Right lobe of liver (tissue), 6 donors: ENCODE measurements at regions not wholly inside any gene's neighbourhood (a gene's known extent, or its start where the extent isn't known, plus 50 kb on each side); places are given as distances from the start of the nearest gene placed in this dataset.

Source experiments
- ATAC-seq, 4 donors: fragments of 200-7000 bp; cut with Tn5 transposase; one replicate each; pipeline ENCODE4 v1.9.1; 2020; ENCODE audit warnings: mild to moderate bottlenecking in 4 of 4, moderate library complexity in 4 of 4
- DNase-seq, 3 donors: peaks; one replicate each; pipeline ENCODE4 v3.0.0-alpha.2; 2020
- H3K27ac ChIP-seq, 3 donors: fragments of 200-600 bp; one replicate each; pipeline ENCODE4 v1.8.0; 2022
- H3K27me3 ChIP-seq, 2 donors: fragments of 200-600 bp; one replicate each; pipeline ENCODE4 v1.8.0; 2022
- H3K36me3 ChIP-seq, 4 donors: fragments of 200-600 bp; sonication (generic) in 1 of 4; one replicate each; pipeline versions ENCODE4 v1.5.1 to v1.8.0; 2017 to 2022; ENCODE audit warnings: control low read depth in 1 of 4
- H3K4me1 ChIP-seq, 4 donors: fragments of 200-600 bp; sonication (generic) in 1 of 4; one replicate each; pipeline versions ENCODE4 v1.5.1 to v1.8.0; 2017 to 2022; ENCODE audit warnings: control low read depth in 1 of 4
- H3K4me3 ChIP-seq, 3 donors: fragments of 200-600 bp; one replicate each; pipeline ENCODE4 v1.8.0; 2022
- H3K9me3 ChIP-seq, 4 donors: fragments of 200-600 bp; sonication (generic) in 1 of 4; one replicate each; pipeline versions ENCODE4 v1.5.1 to v1.8.0; 2017 to 2022; ENCODE audit warnings: control low read depth in 1 of 4
- CTCF ChIP-seq, 4 donors: fragments of 200-600 bp in 3 of 4; fragments of 450-650 bp in 1 of 4; IDR thresholded peaks; one replicate each; pipeline versions ENCODE4 v1.5.1 to v1.8.0; 2016 to 2022; ENCODE audit warnings: antibody characterized with exemption in 4 of 4, mild to moderate bottlenecking in 2 of 4
- POLR2A ChIP-seq: fragments of 450-650 bp; IDR thresholded peaks from one replicate; pipeline ENCODE4 v1.6.1; 2017; ENCODE audit warnings: antibody characterized with exemption, mild to moderate bottlenecking
- WGBS: methylation state at CpG from one replicate; pipeline ENCODE4 v1.1.6; 2018; ENCODE audit warnings: low coverage, low lambda C conversion rate; ENCODE audit not compliant: insufficient coverage; ENCODE audit errors: missing lambda C conversion rate; 5-methylcytosine and 5-hydroxymethylcytosine counted together
- intact Hi-C, 2 donors: fragments of 100-400 bp; cut with DNase I; formaldehyde crosslinking; loops; one replicate each; pipeline versions ENCODE4 v1.11.2 to v1.14.1; 2022
- donor health status: DM: no; HTN: yes; CAD: no.
- donor health status: DM: no; HTN: no; CAD: no.
- donor health status: DM: no; HTN: no; CAD: no.
- donor health status: DM: no; HTN: yes; CAD: no.
- donor health status: DM: no; HTN: yes; CAD: no.

- no peaks in the 10 kb centered on the region for H3K36me3 ChIP-seq
- H3K4me1 ChIP-seq, result no peaks in the 10 kb centered on the region
- no peak for DNase-seq
- H3K27ac ChIP-seq, result no peak overlapping the region
- ATAC-seq, result no peak
- WGBS, result 45% methylated on average over 2 of the region's 2 CpGs
- H3K4me3 ChIP-seq, result no peak overlapping the region
- H3K27me3 ChIP-seq, result no peaks in the 10 kb centered on the region
- no peak for TF ChIP-seq CTCF (IDR thresholded peaks at IDR 0.05)
- intact Hi-C loops, result no loop called here
- no peaks in the 10 kb centered on the region for H3K9me3 ChIP-seq
These were observed 159.1 kb downstream of the UTP18 start for GRCh38 chr17:51419476-51419875.

GRCh38 chr17:51421525-51421924 is 161.2 kb downstream of the UTP18 start:
- no peak overlapping the region for H3K27ac ChIP-seq
- H3K4me3 ChIP-seq, result no peak overlapping the region
- DNase-seq (no peak), ATAC-seq (no peak)
- intact Hi-C loops, result no loop called here
- H3K36me3 ChIP-seq, result no peaks in the 10 kb centered on the region
- TF ChIP-seq CTCF (IDR thresholded peaks at IDR 0.05), result no peak
- TF ChIP-seq POLR2A, result no peak
- WGBS, result 67% methylated on average over 1 of the region's 3 CpGs
- no peaks in the 10 kb centered on the region for H3K4me1 ChIP-seq
- no peaks in the 10 kb centered on the region for H3K27me3 ChIP-seq
- H3K9me3 ChIP-seq, result no peaks in the 10 kb centered on the region

GRCh38 chr17:51422634-51423033 is 162.3 kb downstream of the UTP18 start:
- Histone ChIP-seq H3K4me3 (no peak overlapping the region), H3K36me3 (no peaks in the 10 kb centered on the region), H3K9me3 (no peaks in the 10 kb centered on the region), H3K27ac (no peak overlapping the region), H3K4me1 (no peaks in the 10 kb centered on the region), H3K27me3 (no peaks in the 10 kb centered on the region)
- DNase-seq, result no peak
- no peak for ATAC-seq
- 85% methylated on average over 3 of the region's 3 CpGs for WGBS
- intact Hi-C loops, result no loop called here
- TF ChIP-seq CTCF (IDR thresholded peaks at IDR 0.05) (no peak), POLR2A (no peak)

GRCh38 chr17:51423421-51424160 is 163.2 kb downstream of the UTP18 start:
- H3K9me3 ChIP-seq, result no peaks in the 10 kb centered on the region
- H3K27ac ChIP-seq, result no peak overlapping the region
- H3K27me3 ChIP-seq, result no peaks in the 10 kb centered on the region
- H3K36me3 ChIP-seq, result no peaks in the 10 kb centered on the region
- no peak overlapping the region for H3K4me3 ChIP-seq
- DNase-seq (no peak), ATAC-seq (peak in 3 of 4 donors; percentile 37 to 88 (median 37))
- intact Hi-C loops, result no loop called here
- TF ChIP-seq POLR2A, result no peak
- no peak for TF ChIP-seq CTCF (IDR thresholded peaks at IDR 0.05)
- 47% methylated on average over 3 of the region's 3 CpGs for WGBS
- H3K4me1 ChIP-seq, result no peaks in the 10 kb centered on the region
